HG02852 (cell line): ENCODE measurements at regions not wholly inside any gene's neighbourhood (a gene's known extent, or its start where the extent isn't known, plus 50 kb on each side); places are given as distances from the start of the nearest gene placed in this dataset.
"Not testable (repeated sequence)": the region's sequence is repeated elsewhere in the genome, so short reads cannot be mapped to it uniquely, and the experiment has no call there.

ENCODE experiments used
- ATAC-seq: cut with Tn5 transposase; IDR thresholded peaks from one replicate; pipeline ENCODE4 v1.9.1; 2021; ENCODE audit warnings: mild to moderate bottlenecking, moderate library complexity; ENCODE audit not compliant: unreplicated experiment

DNA sequence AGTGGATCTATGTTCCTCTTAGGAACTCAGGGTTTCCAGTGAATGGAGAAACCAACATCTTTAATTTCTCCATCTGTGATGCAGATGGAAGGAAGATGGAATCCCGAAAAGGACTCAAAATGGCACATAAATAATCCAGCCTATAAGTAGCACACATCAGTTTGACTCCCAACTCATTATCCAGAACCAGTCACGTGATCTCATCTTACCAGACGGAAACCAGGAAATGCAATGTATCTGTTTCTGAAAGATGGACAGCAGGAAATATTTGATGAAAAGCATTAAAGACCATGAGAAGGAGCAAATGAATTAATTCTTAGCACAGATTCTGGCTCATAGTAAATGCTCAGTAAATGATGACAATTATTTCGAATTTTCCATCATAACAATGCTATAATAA is 443.1 kb upstream of the FMR1 start:
- ATAC-seq, result no peak

DNA sequence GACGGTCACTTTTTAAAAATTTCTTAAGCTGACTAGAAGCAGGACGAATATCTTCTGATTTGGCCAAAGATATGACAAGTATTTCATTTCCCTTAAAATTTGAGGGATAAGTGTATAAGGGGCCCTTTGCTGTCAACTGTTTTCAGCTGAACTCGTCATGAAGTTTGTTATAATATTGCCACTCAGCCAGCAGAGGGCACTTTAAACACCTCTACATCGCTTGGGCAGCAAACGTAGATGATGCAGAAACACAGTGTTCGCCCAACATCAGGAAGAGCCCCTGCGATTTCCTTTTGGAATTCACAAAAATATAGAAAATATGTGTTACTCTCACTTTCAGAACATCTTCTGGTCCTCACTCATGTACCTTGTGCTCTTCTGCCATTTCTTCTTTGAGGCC is 435.7 kb upstream of the FMR1 start:
- no peak for ATAC-seq

DNA sequence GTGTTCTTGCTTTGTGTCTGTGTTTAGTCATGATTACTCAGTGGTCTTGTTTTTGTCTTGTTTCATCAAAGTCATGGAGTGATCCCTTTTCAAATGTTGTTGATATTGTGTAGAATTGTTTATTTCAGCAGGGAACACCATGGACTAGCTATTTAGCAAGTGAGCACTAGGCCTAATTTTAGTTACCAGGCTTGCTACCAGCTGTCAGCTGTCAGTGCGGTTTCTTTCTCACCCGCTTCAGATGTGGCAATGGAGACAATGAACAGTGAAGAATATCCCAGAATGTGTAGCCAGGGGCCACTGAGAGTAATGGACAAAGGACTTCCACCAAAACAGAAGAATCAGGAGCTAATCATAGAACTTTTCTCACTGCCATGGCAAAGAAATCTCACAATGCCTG is 432.8 kb upstream of the FMR1 start:
- ATAC-seq, result no peak

DNA sequence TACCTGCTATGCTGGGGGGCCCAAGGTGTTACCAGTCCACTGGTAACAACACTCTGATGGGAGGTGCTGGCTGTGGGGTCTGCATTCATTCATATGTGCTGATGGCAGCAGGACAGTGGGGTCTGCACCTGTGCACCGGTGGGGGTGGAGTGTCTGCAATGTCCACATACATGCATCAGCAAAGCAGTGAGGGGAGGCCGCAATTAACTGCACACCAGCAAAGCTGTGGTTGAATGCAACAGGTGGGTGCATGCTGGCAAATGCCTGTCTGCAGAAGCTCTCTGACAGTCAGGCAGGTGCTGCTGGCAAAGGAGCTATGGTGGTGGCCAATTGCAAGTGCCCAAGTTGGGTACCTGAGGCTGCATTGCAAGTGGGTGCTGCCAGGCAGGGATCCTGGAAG is 426.5 kb upstream of the FMR1 start:
- ATAC-seq, result no peak

DNA sequence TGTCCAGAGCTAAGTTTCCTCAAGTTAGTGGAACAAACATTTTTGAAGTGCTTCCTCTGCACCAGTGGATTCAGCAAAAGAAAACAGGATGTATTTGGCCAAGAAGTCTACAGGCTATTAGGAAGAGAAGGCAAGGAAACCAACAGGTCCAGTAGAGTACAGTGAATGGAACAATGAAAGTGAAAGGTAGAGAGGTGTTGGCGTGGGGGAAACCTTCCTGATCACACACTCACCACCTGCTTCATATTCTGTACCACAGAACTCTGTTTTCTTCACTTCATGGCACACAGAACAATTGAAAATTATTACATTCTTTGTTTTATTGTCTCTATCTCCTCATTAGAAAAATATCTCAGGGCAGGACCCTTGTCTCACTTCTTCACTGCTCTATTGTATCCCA is 417.4 kb upstream of the FMR1 start:
- no peak for ATAC-seq

DNA sequence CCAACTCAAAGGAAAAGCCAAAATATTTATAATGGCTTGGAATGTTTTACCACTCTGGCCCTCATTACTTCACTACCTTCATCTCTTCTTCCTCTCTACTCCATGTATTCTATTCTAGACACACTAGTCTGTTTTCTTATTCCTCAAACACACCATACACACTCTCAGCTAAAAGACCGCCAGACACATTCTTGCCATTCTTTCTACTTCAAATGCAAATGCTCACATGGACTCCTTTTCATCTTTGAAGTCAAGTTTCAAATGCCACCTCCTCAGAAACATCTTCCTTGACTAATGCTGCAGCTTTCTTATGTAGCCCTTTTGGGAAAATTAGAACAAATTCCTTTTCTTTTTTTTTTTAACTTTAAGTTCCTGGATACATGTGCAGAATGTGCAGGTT is 412.9 kb upstream of the FMR1 start:
- no peak for ATAC-seq

DNA sequence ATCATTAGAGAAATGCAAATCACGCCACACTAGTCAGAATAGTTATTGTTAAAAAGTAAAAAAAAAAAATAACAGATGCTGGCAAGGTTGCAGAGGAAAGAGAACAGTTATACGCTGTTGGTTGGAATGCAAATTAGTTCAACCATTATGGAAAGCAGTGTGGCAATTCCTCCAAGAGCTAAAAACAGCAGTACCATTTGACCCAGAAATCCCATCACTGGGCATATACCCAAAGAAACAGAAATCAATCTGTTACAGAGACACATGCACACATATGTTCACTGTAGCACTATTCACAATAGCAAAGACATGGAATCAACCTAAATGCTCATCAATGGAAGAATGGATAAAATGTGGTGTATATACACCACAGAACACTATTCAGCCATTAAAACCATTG is 388.7 kb upstream of the FMR1 start:
- ATAC-seq, result no peak

DNA sequence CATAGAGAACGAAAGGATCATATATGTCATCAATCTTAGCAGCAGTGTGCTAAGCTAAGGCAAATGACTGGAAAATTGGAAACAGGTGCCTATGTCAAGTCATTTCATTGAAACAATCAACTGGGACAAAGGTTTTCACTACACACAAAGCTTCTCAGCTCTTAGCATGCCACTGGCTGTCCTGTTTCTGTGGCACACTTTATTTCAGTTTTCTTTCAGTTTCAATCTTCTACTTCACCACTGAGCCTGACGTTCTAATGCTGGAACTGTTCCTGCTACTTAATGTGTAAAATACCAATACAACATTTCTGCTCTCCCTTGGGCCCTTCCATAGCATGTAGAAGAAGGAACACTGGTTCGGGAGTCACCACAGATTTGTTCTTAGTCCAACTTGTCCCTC is 378.3 kb upstream of the FMR1 start:
- no peak for ATAC-seq

DNA sequence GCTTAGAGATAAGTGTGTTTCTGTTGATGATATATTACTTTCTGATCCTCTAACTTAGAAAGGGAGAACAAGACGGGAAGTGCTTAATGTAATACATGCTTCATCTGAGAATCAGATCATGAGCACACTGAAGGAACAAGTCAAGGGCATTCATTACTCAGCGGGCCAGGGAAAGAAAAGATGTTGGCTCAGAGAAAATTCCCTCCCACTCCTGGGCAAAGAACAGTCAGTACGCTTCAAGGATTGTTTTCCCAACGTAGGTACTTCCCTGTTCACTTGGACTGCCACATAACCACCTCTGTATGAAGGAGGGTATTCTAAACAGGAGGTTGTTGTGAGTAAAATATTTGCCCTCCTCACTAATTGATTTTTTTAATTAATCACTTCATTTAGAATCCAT is 374.5 kb upstream of the FMR1 start:
- no peak for ATAC-seq

DNA sequence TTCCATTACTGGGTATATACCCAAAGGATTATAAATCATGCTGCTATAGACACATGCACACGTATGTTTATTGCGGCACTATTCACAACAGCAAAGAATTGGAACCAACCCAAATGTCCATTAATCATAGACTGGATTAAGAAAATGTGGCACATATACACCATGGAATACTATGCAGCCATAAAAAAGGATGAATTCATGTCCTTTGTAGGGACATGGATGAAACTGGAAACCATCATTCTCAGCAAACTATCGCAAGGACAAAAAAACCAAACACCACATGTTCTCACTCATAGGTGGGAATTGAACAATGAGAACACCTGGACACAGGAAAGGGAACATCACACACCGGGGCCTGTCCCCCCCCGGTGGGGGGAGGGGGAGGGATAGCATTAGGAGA is 363.7 kb upstream of the FMR1 start:
- ATAC-seq, result not testable (repeated sequence)

DNA sequence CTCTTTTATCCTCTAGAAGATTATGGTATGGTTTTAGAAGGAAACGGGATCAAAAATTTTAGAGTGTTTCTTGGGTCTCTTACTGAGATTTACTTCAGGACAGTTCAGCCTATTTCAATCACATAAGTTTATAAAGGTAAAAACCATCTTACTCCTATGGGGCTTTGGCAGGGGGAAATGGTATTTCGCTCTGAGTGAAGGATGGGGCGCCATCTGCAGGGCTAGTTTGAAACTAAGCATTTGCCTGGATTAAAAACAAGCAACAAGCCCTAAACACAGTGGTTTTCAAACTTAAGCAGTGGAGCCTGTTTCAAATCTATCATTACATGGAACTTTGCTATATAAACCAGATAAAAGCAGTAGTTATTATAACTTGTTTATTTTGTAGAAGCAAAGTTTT is 361.5 kb upstream of the FMR1 start:
- no peak for ATAC-seq

DNA sequence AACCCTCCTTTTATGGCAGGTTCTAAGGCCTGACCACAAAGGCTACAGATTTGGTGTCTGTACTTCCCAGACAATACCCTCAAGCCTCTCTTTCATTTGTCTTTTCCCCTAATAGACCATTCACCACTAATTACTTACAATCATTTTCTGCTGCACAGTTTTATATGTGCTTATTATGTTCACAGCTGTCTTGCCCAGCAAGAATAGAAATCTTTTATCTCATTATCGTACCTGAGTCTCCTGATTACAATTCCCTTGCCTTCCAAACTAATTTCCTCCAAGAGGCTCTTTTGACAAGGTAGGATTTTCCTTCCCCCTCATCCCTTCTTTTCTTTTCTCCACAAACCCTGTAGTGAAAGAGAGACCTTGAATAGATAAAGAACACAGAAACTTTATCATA is 352.5 kb upstream of the FMR1 start:
- ATAC-seq, result no peak

DNA sequence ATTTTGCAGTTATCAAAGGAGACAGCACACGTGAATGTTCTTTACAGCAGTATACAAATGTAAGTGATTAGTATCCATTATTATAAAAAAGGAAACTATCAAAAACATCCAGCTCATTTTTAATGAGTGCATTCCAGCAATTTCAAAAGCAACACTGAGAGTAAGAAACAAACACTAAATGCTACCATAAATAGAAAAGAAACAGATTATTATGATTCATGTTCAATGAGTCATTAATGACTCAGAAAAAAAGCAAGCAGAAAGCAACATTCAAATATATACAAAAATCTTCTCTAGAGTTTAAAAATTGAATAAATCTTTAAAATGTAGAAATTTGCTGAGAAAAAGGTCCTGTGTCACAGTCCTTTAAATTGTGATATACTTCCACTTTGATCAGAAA is 346.5 kb upstream of the FMR1 start:
- ATAC-seq, result no peak

DNA sequence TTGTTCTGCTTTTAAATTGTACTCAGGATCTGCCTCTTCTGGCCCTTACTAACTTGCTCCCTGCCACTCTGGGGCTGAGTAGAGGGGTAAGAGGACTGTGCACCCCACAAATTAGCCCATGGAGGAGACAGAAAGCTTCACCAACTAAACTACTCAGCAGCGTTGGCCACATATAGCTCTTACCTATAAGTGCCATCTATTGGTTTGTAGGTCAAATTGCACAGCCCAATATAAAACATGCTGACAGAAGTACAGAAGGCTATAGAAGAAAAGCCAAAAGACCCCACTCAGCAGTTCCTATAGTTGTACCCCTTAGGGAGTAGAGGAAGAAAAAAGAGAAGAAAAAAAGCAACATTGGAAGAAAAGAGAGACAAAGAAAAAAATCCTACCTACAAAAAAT is 341.2 kb upstream of the FMR1 start:
- ATAC-seq, result no peak

DNA sequence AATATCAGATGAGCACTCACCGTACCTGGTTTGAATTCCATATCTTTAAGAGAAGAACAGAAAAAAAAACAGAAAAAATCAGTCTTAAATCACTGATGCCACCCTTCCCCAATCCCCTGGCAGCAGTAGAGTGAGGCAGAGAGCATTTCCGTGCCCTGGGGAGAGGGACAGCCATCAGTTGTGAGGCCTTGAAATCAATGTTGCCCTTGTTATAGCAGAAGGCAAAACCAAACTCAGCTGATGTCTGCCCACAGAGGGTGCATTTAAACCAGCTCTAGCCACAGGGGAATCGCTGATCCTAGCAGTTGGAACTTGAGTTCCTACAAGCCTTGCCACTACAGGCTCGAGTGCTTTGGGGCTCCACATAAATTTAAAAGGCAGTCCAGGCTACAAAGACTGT is 338.5 kb upstream of the FMR1 start:
- no peak for ATAC-seq

DNA sequence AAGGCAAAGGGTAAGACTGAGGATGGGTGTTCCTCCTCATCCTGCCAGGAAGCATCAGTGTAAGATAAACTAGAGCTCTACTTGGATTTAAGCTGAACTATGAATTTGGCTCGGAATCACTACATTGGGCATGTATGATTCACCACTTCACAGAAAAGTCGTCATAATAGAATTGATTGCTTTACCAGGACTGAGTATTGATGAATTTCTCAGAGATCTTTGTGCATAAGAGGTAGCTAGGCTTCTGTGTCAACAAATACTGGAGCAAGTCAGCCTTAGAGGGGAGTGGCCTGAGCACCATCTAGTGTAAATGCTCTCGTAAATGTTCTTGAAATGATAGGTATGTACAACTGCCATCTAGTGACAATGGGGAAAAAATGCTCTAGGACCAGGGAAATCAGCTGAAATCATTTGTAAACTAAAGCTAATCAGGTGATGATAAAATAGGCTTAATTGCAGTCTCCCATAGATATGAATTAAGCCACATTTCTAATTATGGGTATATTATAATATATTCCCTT is 309.5 kb upstream of the FMR1 start:
- ATAC-seq, result no peak

DNA sequence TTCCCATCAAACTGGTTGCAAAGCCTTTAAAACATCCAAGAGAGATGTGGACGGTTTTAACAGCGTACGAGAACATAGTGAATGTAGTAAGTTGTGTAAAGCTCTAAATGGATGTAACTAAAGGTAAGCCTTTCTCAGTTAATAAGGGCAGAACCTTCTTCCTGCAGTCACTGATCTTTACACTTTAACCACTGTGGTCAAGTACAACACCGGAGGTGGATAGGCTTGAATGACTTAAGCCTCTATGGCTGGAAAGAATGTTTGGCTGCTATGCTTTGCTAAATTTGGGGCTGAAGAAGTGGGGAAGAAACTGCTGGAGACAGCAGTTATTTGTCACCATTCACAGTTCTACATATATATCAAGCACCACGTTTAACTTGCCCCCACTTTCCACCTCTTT is 285.1 kb upstream of the FMR1 start:
- ATAC-seq, result no peak

DNA sequence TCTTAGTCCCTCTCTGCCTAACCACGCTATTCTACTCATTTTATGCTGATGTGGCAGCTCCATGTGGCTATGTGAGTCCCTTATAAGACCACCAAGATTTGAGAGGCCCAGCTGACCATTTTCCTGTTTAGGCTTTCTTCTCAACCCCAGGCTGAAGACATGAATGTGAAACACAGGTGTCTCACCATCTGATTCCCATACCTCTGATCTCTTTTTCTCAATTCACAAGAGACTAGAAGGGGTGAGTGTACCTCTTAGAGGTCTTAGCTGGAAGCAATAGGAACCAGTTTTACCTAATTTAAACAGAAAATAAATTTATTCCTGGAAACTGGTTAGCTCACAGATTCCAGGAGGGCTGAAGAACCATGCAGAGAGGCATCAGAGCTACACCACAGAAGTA is 276.5 kb upstream of the FMR1 start:
- no peak for ATAC-seq

DNA sequence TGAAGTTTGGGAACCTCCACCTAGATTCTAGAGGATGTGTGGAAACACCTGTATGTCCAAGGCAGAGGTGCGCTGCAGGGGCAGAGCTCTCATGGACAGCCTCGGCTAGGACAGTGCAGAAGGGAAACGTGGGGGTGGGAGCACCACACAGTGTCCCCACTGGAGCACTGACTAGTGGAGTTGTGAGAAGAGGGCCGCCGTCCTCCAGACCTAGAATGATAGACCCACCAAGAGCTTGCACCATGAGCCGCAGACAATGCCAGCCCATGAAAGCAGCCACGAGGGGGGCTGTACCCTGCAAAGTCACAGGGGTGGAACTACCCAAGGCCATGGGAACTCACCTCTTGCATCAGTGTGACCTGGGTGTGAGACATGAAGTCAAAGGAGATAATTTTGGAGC is 274.5 kb upstream of the FMR1 start:
- ATAC-seq, result no peak

DNA sequence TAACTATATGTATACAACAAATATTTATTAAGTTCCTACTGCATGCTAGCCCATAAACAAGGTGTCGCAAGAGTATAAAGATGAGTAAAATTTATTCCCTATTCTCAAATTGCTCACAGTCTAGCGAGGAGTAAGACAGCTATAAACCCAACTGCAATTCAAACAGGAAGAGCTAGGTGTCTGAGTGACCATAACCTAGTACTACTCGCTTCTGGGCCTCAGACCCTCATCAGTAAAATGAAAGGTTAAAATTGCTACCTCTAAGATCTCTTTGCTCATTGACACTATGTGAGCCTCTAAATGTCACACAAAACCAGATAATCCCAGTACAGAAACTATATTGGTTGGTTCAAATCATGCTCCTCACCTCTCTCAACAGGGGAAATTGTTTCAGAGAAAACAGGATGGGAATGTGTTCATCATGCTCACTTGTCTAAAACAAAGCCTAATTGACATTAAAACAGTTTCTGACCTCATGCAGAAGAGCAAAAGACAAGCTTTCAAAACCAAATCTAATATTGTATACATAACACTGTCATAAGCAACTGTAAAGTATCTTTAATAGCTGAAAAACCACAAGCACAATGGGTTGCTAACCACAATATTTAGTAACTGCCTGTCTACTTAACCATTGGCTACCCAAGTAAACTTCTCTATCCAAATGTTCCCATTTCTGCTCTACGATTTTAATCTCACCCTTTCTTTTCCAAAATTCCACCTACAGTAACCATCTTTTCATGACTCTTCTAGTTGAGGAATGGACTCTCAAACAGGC is 264.6 kb upstream of the FMR1 start:
- ATAC-seq, result no peak

DNA sequence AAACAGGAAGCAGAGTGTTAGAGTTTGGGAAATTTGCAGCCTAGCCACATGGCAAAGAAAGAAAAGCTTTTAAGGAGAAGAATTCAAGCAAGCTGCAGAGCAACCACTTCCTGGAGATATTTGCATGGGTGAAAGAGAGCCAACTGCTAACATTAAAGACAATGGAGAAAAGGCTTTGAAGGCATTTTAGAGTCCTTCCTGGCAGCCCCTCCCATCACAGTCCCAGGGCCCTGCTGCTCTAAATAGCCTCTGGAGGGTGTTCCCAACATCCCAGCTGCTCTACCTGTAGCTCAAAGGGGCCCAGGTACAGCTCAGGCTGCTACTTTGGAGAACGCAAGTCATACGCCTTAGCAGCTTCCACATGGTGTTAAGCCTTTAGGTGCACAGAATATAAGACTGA is 235.9 kb upstream of the FMR1 start:
- no peak for ATAC-seq

DNA sequence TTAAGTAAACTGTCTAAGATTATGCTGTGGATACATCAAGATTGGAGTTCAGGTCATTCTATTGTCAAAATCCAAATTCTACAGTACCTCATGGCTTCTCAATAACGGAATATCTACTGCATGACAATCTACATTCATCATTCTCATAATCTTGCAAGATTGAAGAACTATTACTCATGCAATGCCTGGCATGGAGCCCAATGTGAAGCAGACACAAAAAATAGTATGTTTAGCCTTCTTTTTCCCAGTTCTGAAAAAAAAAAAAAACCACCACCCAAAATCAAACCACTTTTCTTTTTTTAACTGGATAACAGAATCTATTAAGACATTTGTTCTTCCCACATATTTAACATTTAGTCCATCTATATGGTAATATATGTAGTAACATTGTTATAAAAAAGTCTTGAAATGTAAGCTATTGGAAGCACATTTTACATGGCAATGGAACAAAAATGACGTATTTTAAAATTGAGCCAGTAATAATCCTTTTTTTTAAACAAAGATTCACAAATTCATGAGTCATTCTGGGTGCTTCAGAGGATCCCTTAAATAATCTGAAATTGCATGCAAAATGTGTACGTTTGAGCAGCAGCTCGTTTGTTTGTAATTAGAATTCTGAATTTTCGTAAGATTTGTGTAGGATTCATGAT is 232.2 kb upstream of the FMR1 start:
- no peak for ATAC-seq

DNA sequence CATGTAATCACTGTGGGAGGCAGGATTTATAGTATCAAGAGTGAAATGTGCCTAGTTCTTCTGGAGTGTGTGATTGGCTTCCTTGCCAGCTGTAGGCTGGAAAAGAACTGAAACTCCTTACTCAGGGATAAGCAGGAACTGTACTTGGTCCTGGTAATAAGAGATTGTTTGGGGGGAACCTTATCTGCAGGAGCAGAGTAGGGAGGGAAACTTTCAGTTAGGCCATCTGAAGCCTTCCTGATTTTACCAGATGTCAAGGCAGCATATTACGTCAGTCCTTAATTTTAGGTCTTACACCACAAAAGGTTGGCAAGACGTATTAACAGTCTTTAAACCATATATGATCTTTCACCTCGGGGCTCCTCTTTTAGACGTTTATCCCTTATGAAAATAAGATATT is 231.5 kb upstream of the FMR1 start:
- ATAC-seq, result no peak
